Medulla oblongata (tissue), 1 donor: ENCODE measurements at regions not wholly inside any gene's neighbourhood (a gene's known extent, or its start where the extent isn't known, plus 50 kb on each side); places are given as distances from the start of the nearest gene placed in this dataset.

ENCODE experiments used
- DNase-seq: peaks from one replicate; pipeline ENCODE4 v3.0.0-alpha.2; 2015; ENCODE audit errors: extremely low spot score

GRCh38 chr12:78406213-78406612 is 458.4 kb upstream of the SYT1 start:
- DNase-seq, result no peak

GRCh38 chr12:78406828-78407227 is 457.7 kb upstream of the SYT1 start:
- DNase-seq, result no peak

DNA sequence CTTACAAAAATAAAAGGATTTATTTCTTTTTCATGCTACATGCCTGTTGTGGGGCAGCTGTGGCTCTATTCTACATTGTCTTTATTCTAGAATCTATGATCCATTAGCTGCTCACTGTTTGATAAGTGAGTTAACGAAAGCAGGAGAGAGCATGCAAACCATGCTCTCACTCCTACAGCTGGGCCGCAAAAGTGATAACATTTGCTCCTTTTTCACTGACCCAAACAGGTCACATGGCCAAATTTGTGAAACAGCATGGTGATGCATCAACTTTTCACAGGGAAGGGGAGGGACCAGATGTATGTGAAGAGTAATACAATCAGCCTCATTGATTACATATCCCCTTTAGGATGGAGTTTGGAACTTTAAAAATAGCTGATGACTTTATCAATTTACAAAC is 456.9 kb upstream of the SYT1 start:
- DNase-seq, result no peak

- DNase-seq, result no peak
Observed at GRCh38 chr12:78414071-78414470, 450.5 kb upstream of the SYT1 start.

DNA sequence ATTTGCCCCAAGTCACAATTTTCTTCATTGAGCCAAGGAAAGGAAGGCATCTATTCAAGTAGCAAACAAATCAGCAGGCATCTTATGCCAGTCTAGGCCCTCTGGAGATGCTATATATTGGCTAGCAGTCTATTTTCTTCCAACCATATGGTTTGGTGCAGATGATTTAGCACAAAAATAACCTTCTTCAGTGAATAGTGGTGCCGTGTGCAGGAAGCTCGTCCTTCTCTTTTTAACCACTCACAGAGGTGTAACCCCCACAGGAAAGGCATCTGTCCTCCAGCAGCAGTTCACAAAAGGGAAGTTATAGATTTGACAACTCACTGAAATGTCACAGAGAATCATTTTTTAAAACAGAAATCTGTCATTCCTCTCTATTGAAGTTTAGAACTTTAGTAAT is 445.7 kb upstream of the SYT1 start:
- DNase-seq, result no peak

DNA sequence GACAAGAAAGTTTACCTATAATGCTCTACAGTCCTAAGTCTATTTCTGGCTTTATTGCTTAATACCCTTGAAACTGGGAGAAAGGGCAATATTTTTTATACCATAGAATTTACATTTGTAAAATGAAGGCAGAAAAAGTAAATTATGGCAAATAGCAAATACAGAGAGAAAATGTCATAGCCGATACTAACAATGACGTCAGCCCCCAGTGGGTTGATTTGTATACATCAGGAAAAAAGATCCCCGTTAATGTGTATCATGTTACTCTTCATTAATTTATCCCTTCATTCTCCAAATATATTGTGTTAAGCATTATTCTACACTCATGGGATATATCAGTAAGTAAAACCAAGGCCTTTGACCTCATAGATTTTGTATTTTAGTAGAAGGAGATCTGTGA is 445.1 kb upstream of the SYT1 start:
- no peak for DNase-seq

DNA sequence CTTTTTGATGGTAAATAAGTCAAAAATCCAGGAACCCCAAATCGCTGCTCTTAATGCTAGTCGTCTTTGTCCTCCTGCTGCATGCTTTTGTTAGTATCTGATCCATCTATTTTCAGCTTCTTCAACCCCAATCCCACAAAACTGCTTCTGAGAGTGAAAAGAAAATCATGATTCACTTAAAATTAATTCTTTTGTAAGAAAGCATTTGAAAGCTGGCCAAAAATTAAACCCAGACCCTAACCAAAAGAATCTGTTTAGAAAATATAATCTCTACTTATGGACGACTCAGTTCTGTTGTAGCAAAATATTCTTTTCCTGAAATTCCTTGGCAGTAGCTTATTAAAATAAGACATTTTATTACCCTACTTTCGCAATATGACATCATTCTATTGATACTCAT is 443.6 kb upstream of the SYT1 start:
- no peak for DNase-seq

DNA sequence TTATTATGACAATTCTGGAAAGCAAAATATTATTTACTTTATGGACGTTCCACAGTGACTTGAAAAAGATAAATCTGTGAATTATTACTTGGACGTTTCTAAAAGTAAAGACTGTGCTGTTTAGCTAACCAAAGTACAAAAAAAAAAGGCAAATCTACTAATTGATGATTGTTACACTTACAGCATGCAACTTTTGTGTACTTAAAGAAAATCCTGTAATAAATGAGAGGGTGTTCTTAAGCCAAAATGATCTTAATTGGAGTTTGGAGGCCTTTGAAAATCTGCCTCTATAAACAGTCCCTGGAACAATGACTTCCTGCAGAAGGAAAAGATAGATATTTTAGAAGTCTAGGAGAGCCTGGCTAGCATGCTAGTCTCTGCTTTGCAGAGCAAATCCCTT is 434.0 kb upstream of the SYT1 start:
- DNase-seq, result no peak

DNA sequence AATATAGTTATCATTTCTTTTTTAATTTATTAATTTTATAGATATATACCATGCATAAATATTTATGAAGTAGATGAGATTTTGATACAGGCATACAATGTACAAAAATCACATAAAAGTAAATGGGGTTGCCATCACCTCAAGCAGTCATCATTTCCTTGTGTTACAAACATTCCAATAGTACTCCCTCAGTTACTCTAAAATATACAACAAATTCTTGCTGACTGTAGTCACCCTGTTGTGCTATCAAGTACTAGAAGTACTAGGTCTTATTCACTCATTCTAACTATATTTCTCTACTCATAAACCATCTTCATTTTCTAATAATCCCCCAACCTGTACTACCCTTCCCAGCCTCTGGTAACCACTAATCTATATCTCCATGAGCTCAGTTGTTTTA is 432.6 kb upstream of the SYT1 start:
- no peak for DNase-seq

- DNase-seq, result no peak
Observed at GRCh38 chr12:78439666-78440065, 424.9 kb upstream of the SYT1 start.

DNA sequence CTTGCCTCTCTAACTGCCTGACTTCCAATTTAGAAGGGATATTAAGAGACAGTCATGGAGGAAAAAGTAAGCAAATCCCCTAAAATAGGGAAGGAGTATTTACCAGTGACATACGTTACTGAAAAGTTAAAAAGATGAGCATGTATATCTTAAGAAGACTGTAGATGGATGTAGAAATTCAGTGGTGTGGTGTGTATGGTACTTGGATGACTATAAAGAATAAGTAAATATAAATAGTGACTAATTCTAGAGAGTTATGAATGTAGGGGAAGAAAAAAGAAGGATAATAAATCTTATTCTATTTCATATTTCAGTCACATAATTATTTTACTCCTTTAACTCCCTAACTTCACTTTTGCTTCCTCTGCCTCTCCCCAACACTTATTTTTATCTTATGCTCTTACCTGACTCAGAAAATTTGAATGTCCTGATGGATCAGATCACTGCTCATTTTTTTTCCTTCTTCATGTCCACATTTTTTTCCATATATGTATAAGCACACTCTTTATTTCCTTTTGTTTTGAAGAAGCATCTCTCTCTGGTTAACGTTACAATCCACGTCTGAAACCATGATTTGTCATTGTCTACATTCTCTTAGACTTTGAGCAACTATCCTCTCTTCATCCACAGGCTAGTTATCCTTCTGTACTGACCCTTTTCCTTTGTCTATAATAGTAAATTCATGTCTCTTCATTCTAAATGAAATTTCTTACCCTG is 422.7 kb upstream of the SYT1 start:
- no peak for DNase-seq

DNA sequence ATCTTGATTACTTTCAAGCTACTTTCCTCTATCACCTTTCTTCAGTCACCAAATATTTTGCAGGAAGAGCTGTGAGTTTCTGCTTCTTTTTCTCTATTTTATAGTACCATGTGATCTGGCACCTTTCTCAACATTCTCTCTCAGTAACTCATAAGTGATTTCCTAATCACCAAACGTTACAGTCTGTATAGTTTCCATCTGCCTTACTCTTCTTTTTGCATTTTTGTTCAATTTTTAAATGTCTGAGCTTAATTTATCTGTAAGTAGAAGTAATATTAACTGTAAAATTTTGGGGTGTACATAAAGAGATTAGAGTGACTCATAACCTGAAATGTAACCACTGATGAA is 422.1 kb upstream of the SYT1 start:
- no peak for DNase-seq

GRCh38 chr12:78446555-78446954 is 418.0 kb upstream of the SYT1 start:
- no peak for DNase-seq

DNA sequence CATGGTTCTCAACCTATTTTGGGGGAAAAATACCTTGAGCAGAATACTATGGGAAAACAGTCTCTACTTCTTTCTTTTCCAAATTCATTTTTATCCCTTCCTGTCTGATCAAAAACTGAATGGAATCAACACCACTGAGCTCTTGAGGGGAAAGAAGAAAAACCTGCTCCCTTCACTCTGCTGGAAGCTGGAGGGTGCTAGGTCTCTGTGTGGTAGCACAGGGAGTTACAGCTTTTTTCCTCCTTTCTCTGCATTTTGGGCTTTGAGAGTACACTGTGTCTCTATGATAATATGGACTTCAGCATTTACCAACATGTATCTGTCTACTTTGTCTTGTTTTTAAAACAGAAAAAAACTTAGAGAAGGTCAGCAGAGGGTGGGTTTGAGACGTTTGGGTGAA is 417.2 kb upstream of the SYT1 start:
- no peak for DNase-seq

- DNase-seq, result no peak
Observed at GRCh38 chr12:78448692-78449091, 415.9 kb upstream of the SYT1 start.

GRCh38 chr12:78455991-78456390 is 408.6 kb upstream of the SYT1 start:
- no peak for DNase-seq

DNA sequence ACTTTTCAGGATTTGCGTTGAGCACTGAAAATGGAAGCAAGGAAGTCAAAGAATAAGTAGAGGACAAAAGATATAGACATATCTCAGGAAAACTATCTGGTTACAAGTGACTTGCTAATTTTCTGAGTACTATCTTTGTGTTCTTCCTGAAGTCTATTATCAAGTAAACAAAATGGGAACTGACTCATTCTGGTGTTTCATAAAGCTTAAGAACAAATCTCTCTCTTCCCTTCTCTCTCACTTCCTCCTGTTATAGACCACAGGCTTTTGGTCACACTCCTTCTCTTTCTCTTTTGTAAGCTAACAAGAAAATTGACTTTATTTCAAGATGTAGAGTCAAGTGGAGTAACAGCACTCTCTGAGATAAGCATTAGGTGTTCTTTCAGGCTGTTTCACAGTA is 406.6 kb upstream of the SYT1 start:
- no peak for DNase-seq

GRCh38 chr12:78470354-78471195 is 394.0 kb upstream of the SYT1 start:
- DNase-seq, result peak; percentile 26

GRCh38 chr12:78473136-78473535 is 391.4 kb upstream of the SYT1 start:
- no peak for DNase-seq

- no peak for DNase-seq
Observed at GRCh38 chr12:78473561-78473960, 391.0 kb upstream of the SYT1 start.

DNA sequence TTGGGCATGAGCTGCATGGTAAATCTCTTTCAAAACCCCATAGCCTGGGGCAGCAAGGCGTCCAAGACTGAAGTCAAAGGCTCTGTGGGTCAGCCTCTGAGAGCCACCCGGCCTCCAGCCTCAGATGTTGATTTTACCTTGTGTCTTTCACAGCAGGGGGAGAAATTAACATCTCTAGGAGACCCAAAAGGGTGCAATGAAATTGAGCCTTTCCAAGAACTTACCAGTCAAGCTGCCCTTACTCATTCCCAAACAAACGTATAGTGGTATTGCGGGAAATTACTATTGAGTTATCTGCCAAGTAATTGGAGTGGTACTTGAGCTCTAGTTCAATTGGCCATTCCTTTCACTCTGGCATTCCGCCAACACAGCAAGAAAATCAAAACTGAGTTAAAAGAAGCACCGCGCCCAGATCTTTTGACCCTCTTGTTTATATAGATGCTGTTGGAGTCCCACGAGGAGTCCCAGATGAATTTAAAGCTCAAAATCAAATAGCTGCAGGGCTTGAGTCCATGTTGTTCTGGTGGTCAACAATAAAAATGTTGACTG is 380.7 kb upstream of the SYT1 start:
- no peak for DNase-seq

DNA sequence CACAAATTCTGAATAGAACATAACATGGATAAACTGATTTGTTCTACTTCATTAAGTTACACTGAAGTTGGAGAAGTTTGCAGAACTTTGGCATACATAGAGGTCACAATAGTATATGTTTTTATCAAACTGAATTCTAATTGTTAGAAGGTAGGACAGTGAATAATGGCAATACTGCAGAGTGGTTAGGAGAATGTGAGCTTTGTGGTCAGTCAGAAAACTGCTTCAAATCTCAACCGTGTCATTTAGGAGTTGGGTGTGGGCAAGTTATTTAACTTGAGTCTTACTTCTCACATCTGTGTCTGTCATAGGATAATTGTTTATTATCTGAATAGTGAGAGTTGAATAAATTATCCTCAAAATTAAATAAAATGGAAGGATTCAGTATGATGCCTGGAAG is 374.6 kb upstream of the SYT1 start:
- no peak for DNase-seq

DNA sequence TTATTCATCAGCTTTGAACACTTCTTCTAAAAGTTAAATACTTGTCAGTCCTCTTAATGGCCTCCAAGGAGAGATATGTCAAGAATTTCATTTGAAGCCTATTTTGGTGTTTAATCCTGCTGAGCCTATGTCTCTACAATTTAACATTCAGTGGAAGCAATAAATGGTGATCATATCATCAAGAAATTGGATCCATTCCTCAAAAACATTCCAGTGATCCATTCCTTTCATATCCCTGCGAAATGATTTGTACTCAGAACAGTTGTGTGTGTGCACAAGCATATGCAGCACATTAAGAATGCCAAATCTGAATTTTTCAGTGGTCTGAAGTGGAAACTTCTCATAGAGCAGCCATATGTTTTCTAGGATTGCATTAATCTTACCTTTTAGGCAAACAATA is 373.7 kb upstream of the SYT1 start:
- no peak for DNase-seq
